ENCODE measurements at regions not wholly inside any gene's neighbourhood (a gene's known extent, or its start where the extent isn't known, plus 50 kb on each side); places are given as distances from the start of the nearest gene placed in this dataset.

DNA sequence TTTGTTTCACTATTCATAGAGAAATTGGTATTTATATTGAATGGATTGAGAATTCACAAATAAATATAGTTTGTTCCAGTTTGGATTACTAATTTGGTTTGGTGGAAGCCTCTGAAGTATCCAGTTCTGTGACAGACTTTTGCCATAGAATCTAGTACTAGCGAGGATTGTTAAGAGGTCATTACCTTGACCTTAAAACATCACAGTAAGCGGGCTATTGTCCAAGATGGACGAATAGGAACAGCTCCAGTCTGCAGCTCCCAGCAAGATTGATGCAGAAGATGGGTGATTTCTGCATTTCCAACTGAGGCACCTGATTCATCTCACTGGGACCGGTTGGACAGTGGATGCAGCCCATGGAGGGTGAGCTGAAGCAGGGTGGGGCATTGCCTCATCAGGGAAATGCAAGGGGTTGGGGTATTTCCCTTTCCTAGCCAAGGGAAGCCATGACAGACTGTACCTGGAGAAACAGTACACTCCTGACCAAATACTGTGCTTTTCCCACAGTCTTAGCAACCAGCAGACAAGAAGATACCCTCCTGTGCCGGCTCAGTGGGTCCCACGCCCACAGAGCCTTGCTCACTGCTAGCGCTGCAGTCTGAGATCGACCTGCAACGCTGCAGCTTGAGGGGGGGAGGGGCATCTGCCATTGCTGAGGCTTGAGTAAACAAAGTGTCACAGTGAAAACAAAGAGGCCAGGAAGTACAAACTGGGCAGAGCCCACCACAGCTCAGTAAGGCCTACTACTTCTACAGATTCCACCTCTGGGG lies 66.4 kb upstream of the NEDD9 start:
- Histone ChIP-seq H3K27me3 (ENCODE audit: insufficient read depth) (no peaks in the 10 kb centered on the region), H3K36me3 (replicated peaks in 1 of 2; ENCODE audit: control insufficient read depth in 1 of 2, insufficient read depth in 2 of 2, low read length in 1 of 2) (no peaks in the 10 kb centered on the region), H2AFZ (ENCODE audit: low read depth) (no peak overlapping the region), H3K27ac (ENCODE audit: low read depth in 2 of 2, low read length in 1 of 2) (no peak overlapping the region), H3K9me3 (no peaks in the 10 kb centered on the region), H3K9me2 (no peaks in the 10 kb centered on the region), H3K79me2 (ENCODE audit: insufficient read depth) (no peaks in the 10 kb centered on the region), H3K4me2 (no peak overlapping the region), H3K4me1 (ENCODE audit: control insufficient read depth in 1 of 2, insufficient read depth in 2 of 2, low read depth in 1 of 2, low read length in 1 of 2) (no peaks in the 10 kb centered on the region), H3K9ac (no peak overlapping the region), H3F3A (replicated peaks; ENCODE audit: insufficient read depth) (no peaks in the 10 kb centered on the region), H4K20me1 (ENCODE audit: insufficient read depth) (no peaks in the 10 kb centered on the region), H3K4me3 (ENCODE audit: low read depth in 2 of 2, low read length in 1 of 2) (no peak overlapping the region)
- ChIA-PET CTCF (interaction anchor here (1.3 kb wide), 1 partner anchor 11 kb away, joined by 3 read pairs; no protein-coding TSS in a partner anchor), POLR2A (no interaction called here)
- 68% methylated on average over 5 of the region's 9 CpGs for WGBS (ENCODE audit: low lambda C conversion rate)
- no peak for DNase-seq
- TF ChIP-seq USF2 (IDR thresholded peaks at IDR 0.05; ENCODE audit: borderline replicate concordance, low read depth, low read length): no peak
- no peak for TF ChIP-seq SIN3A (IDR thresholded peaks at IDR 0.05; ENCODE audit: borderline replicate concordance, low read depth, low read length)
- no peak for TF ChIP-seq TAF1 (IDR thresholded peaks at IDR 0.05; ENCODE audit: borderline replicate concordance, low read depth, low read length)
- no peak for TF ChIP-seq RFX5 (IDR thresholded peaks at IDR 0.05; ENCODE audit: low read length)
- TF ChIP-seq FOXJ3 (CRISPR knock-in tag; IDR thresholded peaks at IDR 0.05): no peak
- no peak for TF ChIP-seq EP300 (IDR thresholded peaks at IDR 0.05; ENCODE audit: borderline replicate concordance in 1 of 2, low read depth in 1 of 2, low read length in 1 of 2)
- TF ChIP-seq, protein P1, sequence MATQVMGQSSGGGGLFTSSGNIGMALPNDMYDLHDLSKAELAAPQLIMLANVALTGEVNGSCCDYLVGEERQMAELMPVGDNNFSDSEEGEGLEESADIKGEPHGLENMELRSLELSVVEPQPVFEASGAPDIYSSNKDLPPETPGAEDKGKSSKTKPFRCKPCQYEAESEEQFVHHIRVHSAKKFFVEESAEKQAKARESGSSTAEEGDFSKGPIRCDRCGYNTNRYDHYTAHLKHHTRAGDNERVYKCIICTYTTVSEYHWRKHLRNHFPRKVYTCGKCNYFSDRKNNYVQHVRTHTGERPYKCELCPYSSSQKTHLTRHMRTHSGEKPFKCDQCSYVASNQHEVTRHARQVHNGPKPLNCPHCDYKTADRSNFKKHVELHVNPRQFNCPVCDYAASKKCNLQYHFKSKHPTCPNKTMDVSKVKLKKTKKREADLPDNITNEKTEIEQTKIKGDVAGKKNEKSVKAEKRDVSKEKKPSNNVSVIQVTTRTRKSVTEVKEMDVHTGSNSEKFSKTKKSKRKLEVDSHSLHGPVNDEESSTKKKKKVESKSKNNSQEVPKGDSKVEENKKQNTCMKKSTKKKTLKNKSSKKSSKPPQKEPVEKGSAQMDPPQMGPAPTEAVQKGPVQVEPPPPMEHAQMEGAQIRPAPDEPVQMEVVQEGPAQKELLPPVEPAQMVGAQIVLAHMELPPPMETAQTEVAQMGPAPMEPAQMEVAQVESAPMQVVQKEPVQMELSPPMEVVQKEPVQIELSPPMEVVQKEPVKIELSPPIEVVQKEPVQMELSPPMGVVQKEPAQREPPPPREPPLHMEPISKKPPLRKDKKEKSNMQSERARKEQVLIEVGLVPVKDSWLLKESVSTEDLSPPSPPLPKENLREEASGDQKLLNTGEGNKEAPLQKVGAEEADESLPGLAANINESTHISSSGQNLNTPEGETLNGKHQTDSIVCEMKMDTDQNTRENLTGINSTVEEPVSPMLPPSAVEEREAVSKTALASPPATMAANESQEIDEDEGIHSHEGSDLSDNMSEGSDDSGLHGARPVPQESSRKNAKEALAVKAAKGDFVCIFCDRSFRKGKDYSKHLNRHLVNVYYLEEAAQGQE (IDR thresholded peaks at IDR 0.05; ENCODE audit: low read depth, low read length): no peak
- TF ChIP-seq JUND (IDR thresholded peaks at IDR 0.05): no peak

DNA sequence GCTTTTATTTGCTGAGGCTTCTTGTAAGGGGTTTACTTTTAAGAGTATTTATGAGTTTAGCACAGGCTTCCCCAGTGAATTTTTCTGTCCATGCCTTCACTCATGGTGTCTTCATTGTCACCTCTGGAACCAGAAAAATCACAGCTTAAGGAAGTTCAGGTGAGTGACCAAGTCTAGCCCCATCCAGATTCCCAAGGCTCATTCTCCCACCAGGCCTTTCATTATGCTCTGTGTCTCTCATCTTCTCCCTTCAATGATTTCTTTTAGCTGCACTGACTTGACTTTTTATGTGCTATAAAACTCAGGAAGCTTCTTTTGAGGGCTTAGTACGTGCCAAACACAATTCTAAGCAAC lies 64.9 kb upstream of the NEDD9 start:
- WGBS (ENCODE audit: low lambda C conversion rate): 86% methylated on average over 1 of the region's 1 CpG
- no peaks in the 10 kb centered on the region for H3K27me3 ChIP-seq (ENCODE audit: insufficient read depth)
- no peak overlapping the region for H3K27ac ChIP-seq (ENCODE audit: low read depth in 2 of 2, low read length in 1 of 2)
- TF ChIP-seq ELF1 (IDR thresholded peaks at IDR 0.05) (no peak), USF1 (IDR thresholded peaks at IDR 0.05; ENCODE audit: borderline replicate concordance, low read depth) (no peak), MEF2A (IDR thresholded peaks at IDR 0.05; ENCODE audit: borderline replicate concordance, low read depth) (no peak), TAF1 (IDR thresholded peaks at IDR 0.05; ENCODE audit: borderline replicate concordance, low read depth, low read length) (no peak), RCOR1 (IDR thresholded peaks at IDR 0.05; ENCODE audit: low read length) (no peak), JUND (IDR thresholded peaks at IDR 0.05) (no peak), FOSL2 (IDR thresholded peaks at IDR 0.05; ENCODE audit: borderline replicate concordance, low read depth) (no peak), YY1 (IDR thresholded peaks at IDR 0.05; ENCODE audit: low read depth) (no peak), GABPA (IDR thresholded peaks at IDR 0.05; ENCODE audit: low read depth) (no peak), EZH2phosphoT487 (IDR thresholded peaks at IDR 0.05; ENCODE audit: borderline replicate concordance, low read depth) (no peak), TEAD4 (IDR thresholded peaks at IDR 0.05; ENCODE audit: borderline replicate concordance, insufficient read depth) (no peak)
- TF ChIP-seq, protein P2, sequence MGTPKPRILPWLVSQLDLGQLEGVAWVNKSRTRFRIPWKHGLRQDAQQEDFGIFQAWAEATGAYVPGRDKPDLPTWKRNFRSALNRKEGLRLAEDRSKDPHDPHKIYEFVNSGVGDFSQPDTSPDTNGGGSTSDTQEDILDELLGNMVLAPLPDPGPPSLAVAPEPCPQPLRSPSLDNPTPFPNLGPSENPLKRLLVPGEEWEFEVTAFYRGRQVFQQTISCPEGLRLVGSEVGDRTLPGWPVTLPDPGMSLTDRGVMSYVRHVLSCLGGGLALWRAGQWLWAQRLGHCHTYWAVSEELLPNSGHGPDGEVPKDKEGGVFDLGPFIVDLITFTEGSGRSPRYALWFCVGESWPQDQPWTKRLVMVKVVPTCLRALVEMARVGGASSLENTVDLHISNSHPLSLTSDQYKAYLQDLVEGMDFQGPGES (IDR thresholded peaks at IDR 0.05; ENCODE audit: low read depth, low read length): no peak
- H3K9ac ChIP-seq: no peak overlapping the region
- H3K4me1 ChIP-seq (ENCODE audit: control insufficient read depth in 1 of 2, insufficient read depth in 2 of 2, low read depth in 1 of 2, low read length in 1 of 2): peaks cover 0 to under 1% of the 10 kb centered on the region in 2 experiments; a peak in 1 of 4 replicates
- DNase-seq: no peak
- no peaks in the 10 kb centered on the region for H3F3A ChIP-seq (replicated peaks; ENCODE audit: insufficient read depth)
- CTCF ChIA-PET: interaction anchor here (1.0 to 1.2 kb wide), 3 partner anchors 11 to 199 kb away, joined by 3 to 6 read pairs (median 3); no protein-coding TSS in a partner anchor
- H3K4me2 ChIP-seq: no peak overlapping the region
- no peaks in the 10 kb centered on the region for H3K36me3 ChIP-seq (replicated peaks in 1 of 2; ENCODE audit: control insufficient read depth in 1 of 2, insufficient read depth in 2 of 2, low read length in 1 of 2)
- no peak overlapping the region for H2AFZ ChIP-seq (ENCODE audit: low read depth)
- H3K9me3 ChIP-seq: no peaks in the 10 kb centered on the region
- POLR2A ChIA-PET: no interaction called here
- no peaks in the 10 kb centered on the region for H4K20me1 ChIP-seq (ENCODE audit: insufficient read depth)
- no peak overlapping the region for H3K4me3 ChIP-seq (ENCODE audit: low read depth in 2 of 2, low read length in 1 of 2)
- H3K9me2 ChIP-seq: no peaks in the 10 kb centered on the region
- no peaks in the 10 kb centered on the region for H3K79me2 ChIP-seq (ENCODE audit: insufficient read depth)
